ENCODE measurements at regions not wholly inside any gene's neighbourhood (a gene's known extent, or its start where the extent isn't known, plus 50 kb on each side); places are given as distances from the start of the nearest gene placed in this dataset.

DNA sequence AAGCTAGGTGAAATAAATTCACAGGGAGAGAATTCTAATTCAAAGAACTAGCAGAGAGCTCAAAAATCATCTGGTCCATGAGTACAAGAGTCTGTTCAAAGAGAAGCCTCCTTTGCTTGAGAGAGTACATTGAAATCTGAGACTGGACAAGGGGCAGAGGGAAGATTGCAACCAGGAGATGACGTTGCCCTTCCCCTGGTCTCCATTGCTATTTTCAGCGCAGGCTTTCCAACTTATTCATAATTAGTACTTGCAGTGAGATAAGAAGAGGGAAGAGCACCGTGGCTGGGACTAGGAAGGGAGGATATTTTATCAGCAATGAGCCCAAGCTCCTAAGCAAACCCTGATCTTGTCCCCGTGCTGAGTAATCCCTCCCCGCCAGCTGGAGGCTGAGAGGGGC is 251.8 kb upstream of the RORA start:
- H3K36me3 Mint-ChIP-seq, result no peaks in the 10 kb centered on the region
- H3K9me3 Mint-ChIP-seq, result no peaks in the 10 kb centered on the region
- H3K27me3 Mint-ChIP-seq (ENCODE audit: low read depth), result no peaks in the 10 kb centered on the region; the same call in 1 of the 2 replicates
- ATAC-seq, result no peak
- peaks cover 5% of the 10 kb centered on the region; the same call in 1 of the 2 replicates for H3K4me1 Mint-ChIP-seq
- ChIA-PET POLR2A (no interaction called here), CTCF (no interaction called here)
- DNase-seq (ENCODE audit: low spot score), result no peak
- H3K4me3 Mint-ChIP-seq, result no peak overlapping the region
- H3K27ac Mint-ChIP-seq, result no peak overlapping the region
- TF ChIP-seq NR1H2 (CRISPR knock-in tag; IDR thresholded peaks at IDR 0.05) (no peak), ZNF423 (CRISPR knock-in tag; IDR thresholded peaks at IDR 0.05) (no peak), GABPB1 (CRISPR knock-in tag; IDR thresholded peaks at IDR 0.05) (no peak), NR2C2 (CRISPR knock-in tag; IDR thresholded peaks at IDR 0.05) (no peak), CREM (CRISPR knock-in tag; IDR thresholded peaks at IDR 0.05) (no peak), ZNF263 (CRISPR knock-in tag; IDR thresholded peaks at IDR 0.05; ENCODE audit: low read depth) (no peak), GRHL2 (CRISPR knock-in tag; IDR thresholded peaks at IDR 0.05; ENCODE audit: insufficient replicate concordance, severe bottlenecking) (no peak), MXD4 (CRISPR knock-in tag; IDR thresholded peaks at IDR 0.05; ENCODE audit: borderline replicate concordance) (no peak), ZNF671 (CRISPR knock-in tag; IDR thresholded peaks at IDR 0.05) (no peak), SMAD3 (CRISPR knock-in tag; IDR thresholded peaks at IDR 0.05; ENCODE audit: borderline replicate concordance) (no peak)
- TF ChIP-seq, protein P1, sequence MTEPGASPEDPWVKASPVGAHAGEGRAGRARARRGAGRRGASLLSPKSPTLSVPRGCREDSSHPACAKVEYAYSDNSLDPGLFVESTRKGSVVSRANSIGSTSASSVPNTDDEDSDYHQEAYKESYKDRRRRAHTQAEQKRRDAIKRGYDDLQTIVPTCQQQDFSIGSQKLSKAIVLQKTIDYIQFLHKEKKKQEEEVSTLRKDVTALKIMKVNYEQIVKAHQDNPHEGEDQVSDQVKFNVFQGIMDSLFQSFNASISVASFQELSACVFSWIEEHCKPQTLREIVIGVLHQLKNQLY (CRISPR knock-in tag; IDR thresholded peaks at IDR 0.05), result no peak
- TF ChIP-seq, protein P2, sequence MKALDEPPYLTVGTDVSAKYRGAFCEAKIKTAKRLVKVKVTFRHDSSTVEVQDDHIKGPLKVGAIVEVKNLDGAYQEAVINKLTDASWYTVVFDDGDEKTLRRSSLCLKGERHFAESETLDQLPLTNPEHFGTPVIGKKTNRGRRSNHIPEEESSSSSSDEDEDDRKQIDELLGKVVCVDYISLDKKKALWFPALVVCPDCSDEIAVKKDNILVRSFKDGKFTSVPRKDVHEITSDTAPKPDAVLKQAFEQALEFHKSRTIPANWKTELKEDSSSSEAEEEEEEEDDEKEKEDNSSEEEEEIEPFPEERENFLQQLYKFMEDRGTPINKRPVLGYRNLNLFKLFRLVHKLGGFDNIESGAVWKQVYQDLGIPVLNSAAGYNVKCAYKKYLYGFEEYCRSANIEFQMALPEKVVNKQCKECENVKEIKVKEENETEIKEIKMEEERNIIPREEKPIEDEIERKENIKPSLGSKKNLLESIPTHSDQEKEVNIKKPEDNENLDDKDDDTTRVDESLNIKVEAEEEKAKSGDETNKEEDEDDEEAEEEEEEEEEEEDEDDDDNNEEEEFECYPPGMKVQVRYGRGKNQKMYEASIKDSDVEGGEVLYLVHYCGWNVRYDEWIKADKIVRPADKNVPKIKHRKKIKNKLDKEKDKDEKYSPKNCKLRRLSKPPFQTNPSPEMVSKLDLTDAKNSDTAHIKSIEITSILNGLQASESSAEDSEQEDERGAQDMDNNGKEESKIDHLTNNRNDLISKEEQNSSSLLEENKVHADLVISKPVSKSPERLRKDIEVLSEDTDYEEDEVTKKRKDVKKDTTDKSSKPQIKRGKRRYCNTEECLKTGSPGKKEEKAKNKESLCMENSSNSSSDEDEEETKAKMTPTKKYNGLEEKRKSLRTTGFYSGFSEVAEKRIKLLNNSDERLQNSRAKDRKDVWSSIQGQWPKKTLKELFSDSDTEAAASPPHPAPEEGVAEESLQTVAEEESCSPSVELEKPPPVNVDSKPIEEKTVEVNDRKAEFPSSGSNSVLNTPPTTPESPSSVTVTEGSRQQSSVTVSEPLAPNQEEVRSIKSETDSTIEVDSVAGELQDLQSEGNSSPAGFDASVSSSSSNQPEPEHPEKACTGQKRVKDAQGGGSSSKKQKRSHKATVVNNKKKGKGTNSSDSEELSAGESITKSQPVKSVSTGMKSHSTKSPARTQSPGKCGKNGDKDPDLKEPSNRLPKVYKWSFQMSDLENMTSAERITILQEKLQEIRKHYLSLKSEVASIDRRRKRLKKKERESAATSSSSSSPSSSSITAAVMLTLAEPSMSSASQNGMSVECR (CRISPR knock-in tag; IDR thresholded peaks at IDR 0.05; ENCODE audit: borderline replicate concordance), result no peak
- TF ChIP-seq, protein P3, sequence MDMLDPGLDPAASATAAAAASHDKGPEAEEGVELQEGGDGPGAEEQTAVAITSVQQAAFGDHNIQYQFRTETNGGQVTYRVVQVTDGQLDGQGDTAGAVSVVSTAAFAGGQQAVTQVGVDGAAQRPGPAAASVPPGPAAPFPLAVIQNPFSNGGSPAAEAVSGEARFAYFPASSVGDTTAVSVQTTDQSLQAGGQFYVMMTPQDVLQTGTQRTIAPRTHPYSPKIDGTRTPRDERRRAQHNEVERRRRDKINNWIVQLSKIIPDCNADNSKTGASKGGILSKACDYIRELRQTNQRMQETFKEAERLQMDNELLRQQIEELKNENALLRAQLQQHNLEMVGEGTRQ (CRISPR knock-in tag; IDR thresholded peaks at IDR 0.05), result no peak
- TF ChIP-seq, protein P4, sequence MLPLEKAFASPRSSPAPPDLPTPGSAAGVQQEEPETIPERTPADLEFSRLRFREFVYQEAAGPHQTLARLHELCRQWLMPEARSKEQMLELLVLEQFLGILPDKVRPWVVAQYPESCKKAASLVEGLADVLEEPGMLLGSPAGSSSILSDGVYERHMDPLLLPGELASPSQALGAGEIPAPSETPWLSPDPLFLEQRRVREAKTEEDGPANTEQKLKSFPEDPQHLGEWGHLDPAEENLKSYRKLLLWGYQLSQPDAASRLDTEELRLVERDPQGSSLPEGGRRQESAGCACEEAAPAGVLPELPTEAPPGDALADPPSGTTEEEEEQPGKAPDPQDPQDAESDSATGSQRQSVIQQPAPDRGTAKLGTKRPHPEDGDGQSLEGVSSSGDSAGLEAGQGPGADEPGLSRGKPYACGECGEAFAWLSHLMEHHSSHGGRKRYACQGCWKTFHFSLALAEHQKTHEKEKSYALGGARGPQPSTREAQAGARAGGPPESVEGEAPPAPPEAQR (CRISPR knock-in tag; IDR thresholded peaks at IDR 0.05), result no peak
- TF ChIP-seq, protein P5, sequence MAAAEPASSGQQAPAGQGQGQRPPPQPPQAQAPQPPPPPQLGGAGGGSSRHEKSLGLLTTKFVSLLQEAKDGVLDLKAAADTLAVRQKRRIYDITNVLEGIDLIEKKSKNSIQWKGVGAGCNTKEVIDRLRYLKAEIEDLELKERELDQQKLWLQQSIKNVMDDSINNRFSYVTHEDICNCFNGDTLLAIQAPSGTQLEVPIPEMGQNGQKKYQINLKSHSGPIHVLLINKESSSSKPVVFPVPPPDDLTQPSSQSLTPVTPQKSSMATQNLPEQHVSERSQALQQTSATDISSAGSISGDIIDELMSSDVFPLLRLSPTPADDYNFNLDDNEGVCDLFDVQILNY (CRISPR knock-in tag; IDR thresholded peaks at IDR 0.05), result no peak
- TF ChIP-seq, protein P6, sequence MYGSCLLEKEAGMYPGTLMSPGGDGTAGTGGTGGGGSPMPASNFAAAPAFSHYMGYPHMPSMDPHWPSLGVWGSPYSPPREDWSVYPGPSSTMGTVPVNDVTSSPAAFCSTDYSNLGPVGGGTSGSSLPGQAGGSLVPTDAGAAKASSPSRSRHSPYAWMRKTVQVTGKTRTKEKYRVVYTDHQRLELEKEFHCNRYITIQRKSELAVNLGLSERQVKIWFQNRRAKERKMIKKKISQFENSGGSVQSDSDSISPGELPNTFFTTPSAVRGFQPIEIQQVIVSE (CRISPR knock-in tag; IDR thresholded peaks at IDR 0.05; ENCODE audit: borderline replicate concordance), result no peak
- TF ChIP-seq, protein P7, sequence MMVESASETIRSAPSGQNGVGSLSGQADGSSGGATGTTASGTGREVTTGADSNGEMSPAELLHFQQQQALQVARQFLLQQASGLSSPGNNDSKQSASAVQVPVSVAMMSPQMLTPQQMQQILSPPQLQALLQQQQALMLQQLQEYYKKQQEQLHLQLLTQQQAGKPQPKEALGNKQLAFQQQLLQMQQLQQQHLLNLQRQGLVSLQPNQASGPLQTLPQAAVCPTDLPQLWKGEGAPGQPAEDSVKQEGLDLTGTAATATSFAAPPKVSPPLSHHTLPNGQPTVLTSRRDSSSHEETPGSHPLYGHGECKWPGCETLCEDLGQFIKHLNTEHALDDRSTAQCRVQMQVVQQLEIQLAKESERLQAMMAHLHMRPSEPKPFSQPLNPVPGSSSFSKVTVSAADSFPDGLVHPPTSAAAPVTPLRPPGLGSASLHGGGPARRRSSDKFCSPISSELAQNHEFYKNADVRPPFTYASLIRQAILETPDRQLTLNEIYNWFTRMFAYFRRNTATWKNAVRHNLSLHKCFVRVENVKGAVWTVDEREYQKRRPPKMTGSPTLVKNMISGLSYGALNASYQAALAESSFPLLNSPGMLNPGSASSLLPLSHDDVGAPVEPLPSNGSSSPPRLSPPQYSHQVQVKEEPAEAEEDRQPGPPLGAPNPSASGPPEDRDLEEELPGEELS (CRISPR knock-in tag; IDR thresholded peaks at IDR 0.05), result no peak
- TF ChIP-seq, protein P8, sequence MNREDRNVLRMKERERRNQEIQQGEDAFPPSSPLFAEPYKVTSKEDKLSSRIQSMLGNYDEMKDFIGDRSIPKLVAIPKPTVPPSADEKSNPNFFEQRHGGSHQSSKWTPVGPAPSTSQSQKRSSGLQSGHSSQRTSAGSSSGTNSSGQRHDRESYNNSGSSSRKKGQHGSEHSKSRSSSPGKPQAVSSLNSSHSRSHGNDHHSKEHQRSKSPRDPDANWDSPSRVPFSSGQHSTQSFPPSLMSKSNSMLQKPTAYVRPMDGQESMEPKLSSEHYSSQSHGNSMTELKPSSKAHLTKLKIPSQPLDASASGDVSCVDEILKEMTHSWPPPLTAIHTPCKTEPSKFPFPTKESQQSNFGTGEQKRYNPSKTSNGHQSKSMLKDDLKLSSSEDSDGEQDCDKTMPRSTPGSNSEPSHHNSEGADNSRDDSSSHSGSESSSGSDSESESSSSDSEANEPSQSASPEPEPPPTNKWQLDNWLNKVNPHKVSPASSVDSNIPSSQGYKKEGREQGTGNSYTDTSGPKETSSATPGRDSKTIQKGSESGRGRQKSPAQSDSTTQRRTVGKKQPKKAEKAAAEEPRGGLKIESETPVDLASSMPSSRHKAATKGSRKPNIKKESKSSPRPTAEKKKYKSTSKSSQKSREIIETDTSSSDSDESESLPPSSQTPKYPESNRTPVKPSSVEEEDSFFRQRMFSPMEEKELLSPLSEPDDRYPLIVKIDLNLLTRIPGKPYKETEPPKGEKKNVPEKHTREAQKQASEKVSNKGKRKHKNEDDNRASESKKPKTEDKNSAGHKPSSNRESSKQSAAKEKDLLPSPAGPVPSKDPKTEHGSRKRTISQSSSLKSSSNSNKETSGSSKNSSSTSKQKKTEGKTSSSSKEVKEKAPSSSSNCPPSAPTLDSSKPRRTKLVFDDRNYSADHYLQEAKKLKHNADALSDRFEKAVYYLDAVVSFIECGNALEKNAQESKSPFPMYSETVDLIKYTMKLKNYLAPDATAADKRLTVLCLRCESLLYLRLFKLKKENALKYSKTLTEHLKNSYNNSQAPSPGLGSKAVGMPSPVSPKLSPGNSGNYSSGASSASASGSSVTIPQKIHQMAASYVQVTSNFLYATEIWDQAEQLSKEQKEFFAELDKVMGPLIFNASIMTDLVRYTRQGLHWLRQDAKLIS (CRISPR knock-in tag; IDR thresholded peaks at IDR 0.05; ENCODE audit: borderline replicate concordance), result no peak
- TF ChIP-seq, protein P9, sequence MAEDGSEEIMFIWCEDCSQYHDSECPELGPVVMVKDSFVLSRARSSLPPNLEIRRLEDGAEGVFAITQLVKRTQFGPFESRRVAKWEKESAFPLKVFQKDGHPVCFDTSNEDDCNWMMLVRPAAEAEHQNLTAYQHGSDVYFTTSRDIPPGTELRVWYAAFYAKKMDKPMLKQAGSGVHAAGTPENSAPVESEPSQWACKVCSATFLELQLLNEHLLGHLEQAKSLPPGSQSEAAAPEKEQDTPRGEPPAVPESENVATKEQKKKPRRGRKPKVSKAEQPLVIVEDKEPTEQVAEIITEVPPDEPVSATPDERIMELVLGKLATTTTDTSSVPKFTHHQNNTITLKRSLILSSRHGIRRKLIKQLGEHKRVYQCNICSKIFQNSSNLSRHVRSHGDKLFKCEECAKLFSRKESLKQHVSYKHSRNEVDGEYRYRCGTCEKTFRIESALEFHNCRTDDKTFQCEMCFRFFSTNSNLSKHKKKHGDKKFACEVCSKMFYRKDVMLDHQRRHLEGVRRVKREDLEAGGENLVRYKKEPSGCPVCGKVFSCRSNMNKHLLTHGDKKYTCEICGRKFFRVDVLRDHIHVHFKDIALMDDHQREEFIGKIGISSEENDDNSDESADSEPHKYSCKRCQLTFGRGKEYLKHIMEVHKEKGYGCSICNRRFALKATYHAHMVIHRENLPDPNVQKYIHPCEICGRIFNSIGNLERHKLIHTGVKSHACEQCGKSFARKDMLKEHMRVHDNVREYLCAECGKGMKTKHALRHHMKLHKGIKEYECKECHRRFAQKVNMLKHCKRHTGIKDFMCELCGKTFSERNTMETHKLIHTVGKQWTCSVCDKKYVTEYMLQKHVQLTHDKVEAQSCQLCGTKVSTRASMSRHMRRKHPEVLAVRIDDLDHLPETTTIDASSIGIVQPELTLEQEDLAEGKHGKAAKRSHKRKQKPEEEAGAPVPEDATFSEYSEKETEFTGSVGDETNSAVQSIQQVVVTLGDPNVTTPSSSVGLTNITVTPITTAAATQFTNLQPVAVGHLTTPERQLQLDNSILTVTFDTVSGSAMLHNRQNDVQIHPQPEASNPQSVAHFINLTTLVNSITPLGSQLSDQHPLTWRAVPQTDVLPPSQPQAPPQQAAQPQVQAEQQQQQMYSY (CRISPR knock-in tag; IDR thresholded peaks at IDR 0.05), result no peak

Data from WTC11 (cell line).